HepG2 (cell line): ENCODE measurements at regions not wholly inside any gene's neighbourhood (a gene's known extent, or its start where the extent isn't known, plus 50 kb on each side); places are given as distances from the start of the nearest gene placed in this dataset.

Experiments used
- ATAC-seq: fragments of 200-7000 bp; cut with Tn5 transposase; 3 replicates; pipeline ENCODE4 v1.9.1; 2020; ENCODE audit warnings: mild to moderate bottlenecking, moderate library complexity
- BruUV-seq: library from RNA; stranded (reverse); fragments of 400-500 nt; replicated peaks from 2 replicates; lab custom pipeline; 2021; lab: Mats Ljungman, UMichigan
- CTCF ChIA-PET: fragments of 300-600 bp; formaldehyde crosslinking; extraction: SDS; loops from one replicate; lab custom pipeline; 2021; ENCODE audit warnings: low total read pairs, inconsistent platforms, low intra/inter-chr PET ratio; lab: Yijun Ruan, JAX
- POLR2A ChIA-PET: fragments of 350-600 bp; sonication (Branson Sonifier 250); formaldehyde crosslinking; loops from one replicate; lab custom pipeline; 2020; ENCODE audit warnings: antibody characterized with exemption, inconsistent platforms; lab: Yijun Ruan, JAX
- DNase-seq: peaks from one replicate; pipeline ENCODE4 v3.0.0-alpha.2; 2015; ENCODE audit warnings: low spot score
- FAIRE-seq: peaks from 3 replicates; lab custom pipeline; 2011; peaks lifted over from hg19 to GRCh38; lab: Jason Lieb, UNC
- H2AFZ ChIP-seq: one replicate; pipeline ENCODE4 v1.6.1; 2011; ENCODE audit warnings: low read length, inconsistent platforms
- H3K27ac ChIP-seq: fragments of 300-600 bp; 3 replicates; pipeline ENCODE4 v1.8.0; 2011; ENCODE audit warnings: mixed run types, mild to moderate bottlenecking, mixed read lengths, low read length, inconsistent platforms; ENCODE audit not compliant: insufficient read depth; ENCODE audit errors: extremely low read length
- H3K27me3 ChIP-seq, 2 experiments: fragments of 200-600 bp in 1 of 2; 2 replicates in 1 of 2; 3 replicates in 1 of 2; pipeline versions ENCODE4 v1.6.0 to v1.8.0; 2011; ENCODE audit warnings: low read length in 2 of 2, mild to moderate bottlenecking in 2 of 2, moderate library complexity in 2 of 2, inconsistent platforms in 1 of 2; ENCODE audit not compliant: insufficient read depth in 2 of 2, control insufficient read depth in 1 of 2
- H3K36me3 ChIP-seq, 2 experiments: fragments of 200-600 bp in 1 of 2; replicated peaks in 1 of 2; 2 replicates in 1 of 2; 3 replicates in 1 of 2; pipeline versions ENCODE4 v1.5.1 to v1.8.0; 2011; ENCODE audit warnings: low read length in 2 of 2, inconsistent platforms in 1 of 2; ENCODE audit not compliant: insufficient read depth in 2 of 2, control insufficient read depth in 1 of 2
- H3K4me1 ChIP-seq: 2 replicates; pipeline ENCODE4 v1.5.1; 2012; ENCODE audit warnings: low read length, inconsistent platforms; ENCODE audit not compliant: insufficient read depth
- H3K4me2 ChIP-seq: 2 replicates; pipeline ENCODE4 v1.6.0; 2011; ENCODE audit warnings: low read depth, low read length, inconsistent platforms
- H3K4me3 ChIP-seq, 3 experiments: fragments of 200-600 bp in 1 of 3; sonication (generic), shearing (Covaris generic) in 1 of 3; replicated peaks in 1 of 3; 2 replicates each; pipeline ENCODE4 v1.5.1; 2011 to 2016; ENCODE audit warnings: low read length in 3 of 3, inconsistent platforms in 2 of 3, low read depth in 2 of 3, mild to moderate bottlenecking in 2 of 3, control low read depth in 1 of 3, mixed read lengths in 1 of 3; ENCODE audit not compliant: insufficient read depth in 1 of 3
- H3K79me2 ChIP-seq: one replicate; pipeline ENCODE4 v1.6.1; 2011; ENCODE audit warnings: low read length, inconsistent platforms; ENCODE audit not compliant: insufficient read depth
- H3K9ac ChIP-seq: 2 replicates; pipeline ENCODE4 v1.6.0; 2011; ENCODE audit warnings: mild to moderate bottlenecking, low read depth, low read length, inconsistent platforms; ENCODE audit not compliant: insufficient read depth
- H3K9me3 ChIP-seq: 2 replicates; pipeline ENCODE4 v1.5.1; 2012; ENCODE audit warnings: mild to moderate bottlenecking, low read length
- H4K20me1 ChIP-seq: 2 replicates; pipeline ENCODE4 v1.6.0; 2011; ENCODE audit warnings: inconsistent platforms, mild to moderate bottlenecking, low read length, moderate library complexity; ENCODE audit not compliant: insufficient read depth
- ARNT2 ChIP-seq: sonication (generic); formaldehyde crosslinking; IDR thresholded peaks from 2 replicates; pipeline ENCODE4 v1.8.0; 2022; ENCODE audit warnings: mild to moderate bottlenecking, low read depth, missing genetic modification reagents, moderate library complexity
- ATAD3A ChIP-seq: sonication (generic); formaldehyde crosslinking; IDR thresholded peaks from 2 replicates; pipeline ENCODE4 v1.4.0; 2020; ENCODE audit warnings: missing genetic modification reagents
- GLMP ChIP-seq: sonication (generic); formaldehyde crosslinking; IDR thresholded peaks from 2 replicates; pipeline ENCODE4 v1.9.0; 2021; ENCODE audit warnings: missing genetic modification reagents, mild to moderate bottlenecking, borderline replicate concordance
- GPBP1L1 ChIP-seq: sonication (generic); formaldehyde crosslinking; IDR thresholded peaks from 2 replicates; pipeline ENCODE4 v1.5.0; 2020; ENCODE audit warnings: mild to moderate bottlenecking, missing genetic modification reagents
- HNF4G ChIP-seq, 2 experiments: sonication (generic) in 1 of 2; formaldehyde crosslinking in 1 of 2; IDR thresholded peaks; 2 replicates each; pipeline versions ENCODE4 v1.4.0 to v1.6.1; 2011 to 2020; ENCODE audit warnings: borderline replicate concordance in 2 of 2, low read depth in 2 of 2, mild to moderate bottlenecking in 2 of 2, low read length in 1 of 2, missing genetic modification reagents in 1 of 2, moderate library complexity in 1 of 2
- NR1H2 ChIP-seq: sonication (generic); formaldehyde crosslinking; IDR thresholded peaks from 2 replicates; pipeline ENCODE4 v1.8.1; 2022; ENCODE audit warnings: low read depth, missing genetic modification reagents, borderline replicate concordance
- ZFP1 ChIP-seq: IDR thresholded peaks from 2 replicates; pipeline ENCODE4 v1.6.1; 2016
- ZNF605 ChIP-seq: sonication (generic); formaldehyde crosslinking; IDR thresholded peaks from 2 replicates; pipeline ENCODE4 v1.8.0; 2022; ENCODE audit warnings: mild to moderate bottlenecking, missing genetic modification reagents
- ZNF607 ChIP-seq: sonication (generic); formaldehyde crosslinking; IDR thresholded peaks from 2 replicates; pipeline ENCODE4 v1.5.1; 2020; ENCODE audit warnings: missing genetic modification reagents, mild to moderate bottlenecking, borderline replicate concordance
- ZNF724P ChIP-seq: sonication (generic); formaldehyde crosslinking; IDR thresholded peaks from 2 replicates; pipeline ENCODE4 v1.8.0; 2022; ENCODE audit warnings: missing genetic modification reagents, borderline replicate concordance
- ZSCAN20 ChIP-seq: sonication (generic); formaldehyde crosslinking; IDR thresholded peaks from 2 replicates; pipeline ENCODE4 v1.4.0; 2020; ENCODE audit warnings: missing genetic modification reagents, mild to moderate bottlenecking, borderline replicate concordance
- WGBS: methylation state at CpG from one replicate; pipeline ENCODE4 v1.1.6; 2017; ENCODE audit warnings: low lambda C conversion rate; 5-methylcytosine and 5-hydroxymethylcytosine counted together
- in situ Hi-C: cut with HindIII; loops from 2 replicates; pipeline ENCODE4 v1.10.0; 2017; ENCODE audit warnings: low pct_unique_long_range_greater_than_20kb; ENCODE audit not compliant: extremely low pct_ligation_motif_present
- intact Hi-C: fragments of 100-400 bp; cut with micrococcal nuclease; formaldehyde crosslinking; loops from one replicate; pipeline ENCODE4 v1.10.0; 2022; ENCODE audit not compliant: unreplicated experiment

- in situ Hi-C loops = no loop called here
- 12% methylated on average over 3 of the region's 3 CpGs for WGBS
- no peaks in the 10 kb centered on the region for H3K4me1 ChIP-seq
- H4K20me1 ChIP-seq = no peaks in the 10 kb centered on the region
- no peak for FAIRE-seq
- H3K4me2 ChIP-seq = no peak overlapping the region
- no peaks in the 10 kb centered on the region for H3K9me3 ChIP-seq
- ATAC-seq = no peak
- no peak for DNase-seq
- no peak overlapping the region for H2AFZ ChIP-seq
- no peak overlapping the region for H3K4me3 ChIP-seq
- H3K27ac ChIP-seq = no peak overlapping the region
- CTCF ChIA-PET = no interaction called here
- no peaks in the 10 kb centered on the region for H3K79me2 ChIP-seq
- H3K36me3 ChIP-seq = no peaks in the 10 kb centered on the region
- POLR2A ChIA-PET = no interaction called here
- no TSS peak for BruUV-seq
- H3K9ac ChIP-seq = no peak overlapping the region
- peaks cover 0 to 7% of the 10 kb centered on the region in 2 experiments; a peak in 1 of 5 replicates for H3K27me3 ChIP-seq
- no peak for TF ChIP-seq NR1H2 (CRISPR knock-in tag)
- no peak for TF ChIP-seq GLMP (CRISPR knock-in tag)
- TF ChIP-seq ARNT2 (CRISPR knock-in tag) = no peak
- TF ChIP-seq ATAD3A = no peak
- TF ChIP-seq ZFP1 (CRISPR knock-in tag) = no peak
- no peak for TF ChIP-seq ZSCAN20
- intact Hi-C loops = no loop called here
Observed at GRCh38 chr9:78097541-78097940, 65.9 kb upstream of the GNAQ start.

- no peak overlapping the region for H3K9ac ChIP-seq
- no peak overlapping the region for H3K4me2 ChIP-seq
- H3K4me3 ChIP-seq = no peak overlapping the region
- H3K79me2 ChIP-seq = no peaks in the 10 kb centered on the region
- H3K27ac ChIP-seq = no peak overlapping the region
- DNase-seq = no peak
- H2AFZ ChIP-seq = no peak overlapping the region
- H3K9me3 ChIP-seq = no peaks in the 10 kb centered on the region
- H4K20me1 ChIP-seq = no peaks in the 10 kb centered on the region
- POLR2A ChIA-PET = no interaction called here
- 40% methylated on average over 9 of the region's 9 CpGs for WGBS
- no peaks in the 10 kb centered on the region for H3K4me1 ChIP-seq
- TF ChIP-seq ZNF607 (no peak), ZNF724P (no peak), GPBP1L1 (no peak), HNF4G (IDR thresholded peaks at IDR 0.05; ENCODE audit: borderline replicate concordance, low read depth, low read length) (no peak), HNF4G (CRISPR knock-in tag; IDR thresholded peaks at IDR 0.05; ENCODE audit: borderline replicate concordance, low read depth) (no peak), ZNF605 (CRISPR knock-in tag) (no peak)
- ATAC-seq = no peak
- no TSS peak for BruUV-seq
- in situ Hi-C loops (no loop called here), intact Hi-C loops (no loop called here)
- H3K36me3 ChIP-seq = no peaks in the 10 kb centered on the region
- FAIRE-seq = no peak
- H3K27me3 ChIP-seq = no peaks in the 10 kb centered on the region; a peak in 1 of 5 replicates
- CTCF ChIA-PET = no interaction called here
Observed at GRCh38 chr9:78091731-78092130, 60.1 kb upstream of the GNAQ start.
